Jurkat, Clone E6-1 (cell line): ENCODE measurements at regions not wholly inside any gene's neighbourhood (a gene's known extent, or its start where the extent isn't known, plus 50 kb on each side); places are given as distances from the start of the nearest gene placed in this dataset.
A peak's percentile ranks its signal among the peaks of the same experiment; 100 is the strongest.

Source experiments
- DNase-seq: peaks from one replicate; pipeline ENCODE4 v3.0.0-alpha.2; 2011; ENCODE audit warnings: low read depth, low spot score
- H3K4me3 ChIP-seq: 2 replicates; pipeline ENCODE4 v1.5.1; 2011; ENCODE audit warnings: mild to moderate bottlenecking, low read length, control low read depth, moderate library complexity

DNA sequence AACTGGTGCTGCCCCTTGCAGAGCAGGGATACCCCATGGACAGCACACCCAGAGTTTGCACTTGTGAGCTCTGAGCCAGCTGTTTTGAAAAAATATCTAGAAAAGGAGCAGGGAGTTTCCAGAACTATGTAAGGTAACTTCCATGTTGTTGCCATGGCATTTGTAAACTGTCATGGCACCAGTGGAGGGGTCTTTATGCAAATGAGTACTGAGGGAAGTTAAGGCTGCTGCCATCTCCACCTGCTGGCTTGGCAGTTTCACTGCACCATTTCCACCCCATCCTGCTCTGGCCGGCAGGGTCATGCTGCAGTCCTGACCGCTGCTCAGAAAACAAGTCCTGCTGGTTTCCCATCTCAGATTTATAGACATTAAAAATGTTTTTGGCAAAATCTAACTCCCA is 52.3 kb upstream of the SNTG2 start:
- DNase-seq: peak; percentile 46
- H3K4me3 ChIP-seq: no peak overlapping the region

DNA sequence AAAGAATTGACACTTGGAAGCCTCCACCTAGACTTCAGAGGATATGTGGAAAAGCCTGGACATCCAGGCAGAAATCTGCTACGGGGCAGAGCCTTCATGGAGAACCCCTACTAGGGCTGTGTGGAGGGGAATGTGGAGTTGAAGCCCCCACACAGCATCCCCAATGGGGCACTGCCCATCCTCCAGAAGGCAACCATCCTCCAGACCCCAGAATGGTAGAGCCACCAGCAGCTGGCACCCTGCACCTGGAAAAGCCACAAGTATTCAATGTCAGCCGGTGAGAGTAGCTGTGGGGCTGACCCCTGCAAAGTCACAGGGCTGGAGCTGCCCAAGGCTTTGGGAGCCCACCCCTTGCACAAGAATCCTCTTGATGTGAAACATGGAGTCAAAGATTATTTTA is 53.6 kb upstream of the SNTG2 start:
- H3K4me3 ChIP-seq: no peak overlapping the region
- no peak for DNase-seq

- DNase-seq: no peak
- no peak overlapping the region for H3K4me3 ChIP-seq
These were observed 57.3 kb upstream of the SNTG2 start for GRCh38 chr2:893311-893710.

- DNase-seq: no peak
- no peak overlapping the region for H3K4me3 ChIP-seq
These were observed 57.8 kb upstream of the SNTG2 start for GRCh38 chr2:892892-893291.

- no peak overlapping the region for H3K4me3 ChIP-seq
- DNase-seq: peak; percentile 74
These were observed 58.2 kb upstream of the SNTG2 start for GRCh38 chr2:892401-892800.

DNA sequence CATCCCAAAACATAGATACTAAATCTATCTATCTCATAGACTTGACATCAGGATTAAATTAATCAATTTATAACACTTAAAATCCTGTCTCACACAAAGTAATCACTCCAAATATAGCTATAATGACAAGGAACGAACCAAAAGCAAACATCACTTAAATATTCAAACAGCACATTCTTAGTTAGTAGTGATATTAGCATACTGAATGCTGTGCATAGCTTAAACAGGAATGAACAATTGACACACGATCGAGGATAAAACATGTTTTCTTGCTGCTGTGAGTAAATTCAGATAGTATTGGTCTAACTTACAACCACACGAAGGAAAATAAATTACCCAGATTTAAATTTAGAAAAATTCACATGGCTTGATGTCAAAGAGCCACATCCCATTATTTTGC is 58.9 kb upstream of the SNTG2 start:
- no peak overlapping the region for H3K4me3 ChIP-seq
- no peak for DNase-seq

DNA sequence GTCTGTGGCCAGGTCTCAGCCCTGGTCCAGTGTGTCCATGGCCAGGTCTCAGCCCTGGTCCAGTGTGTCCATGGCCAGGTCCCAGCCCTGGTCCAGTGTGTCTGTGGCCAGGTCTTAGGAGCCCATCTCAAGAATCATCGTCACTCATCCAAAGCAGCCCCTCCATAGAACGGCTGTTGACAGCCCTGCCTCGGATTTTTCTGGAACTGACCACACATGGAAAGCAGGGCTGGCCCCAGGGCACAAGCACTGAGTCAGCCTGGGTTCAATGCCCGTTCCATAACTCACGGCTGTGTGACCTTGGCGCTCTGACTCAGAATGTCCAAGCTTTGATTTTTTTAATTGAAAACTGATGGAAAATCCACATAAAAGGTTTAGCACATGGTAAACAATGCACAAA is 59.9 kb upstream of the SNTG2 start:
- DNase-seq: no peak
- no peak overlapping the region for H3K4me3 ChIP-seq

- DNase-seq: no peak
- no peak overlapping the region for H3K4me3 ChIP-seq
These were observed 60.4 kb upstream of the SNTG2 start for GRCh38 chr2:890214-890613.

GRCh38 chr2:888906-889566 is 61.6 kb upstream of the SNTG2 start:
- H3K4me3 ChIP-seq: no peak overlapping the region
- DNase-seq: no peak

GRCh38 chr2:888211-888801 is 62.3 kb upstream of the SNTG2 start:
- no peak for DNase-seq
- H3K4me3 ChIP-seq: no peak overlapping the region

DNA sequence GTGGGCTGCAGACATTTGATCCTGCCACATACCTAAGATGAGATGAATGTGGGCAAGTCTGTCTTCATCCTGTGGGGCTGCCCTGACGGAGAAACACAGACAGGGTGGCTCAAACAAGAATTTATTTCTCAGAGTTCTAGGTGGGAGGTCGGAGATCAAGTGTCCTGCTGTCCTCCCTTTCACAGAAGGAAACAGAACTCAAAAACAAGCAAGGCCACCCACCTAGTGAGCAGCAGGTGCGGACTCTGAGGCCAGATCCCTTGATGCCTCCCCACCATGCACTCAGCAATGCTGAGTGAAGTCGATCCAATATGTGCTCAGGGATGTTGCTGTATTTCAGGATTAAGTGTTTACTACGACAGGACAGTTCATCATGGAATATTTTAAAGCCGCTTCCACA is 63.0 kb upstream of the SNTG2 start:
- no peak for DNase-seq
- no peak overlapping the region for H3K4me3 ChIP-seq

DNA sequence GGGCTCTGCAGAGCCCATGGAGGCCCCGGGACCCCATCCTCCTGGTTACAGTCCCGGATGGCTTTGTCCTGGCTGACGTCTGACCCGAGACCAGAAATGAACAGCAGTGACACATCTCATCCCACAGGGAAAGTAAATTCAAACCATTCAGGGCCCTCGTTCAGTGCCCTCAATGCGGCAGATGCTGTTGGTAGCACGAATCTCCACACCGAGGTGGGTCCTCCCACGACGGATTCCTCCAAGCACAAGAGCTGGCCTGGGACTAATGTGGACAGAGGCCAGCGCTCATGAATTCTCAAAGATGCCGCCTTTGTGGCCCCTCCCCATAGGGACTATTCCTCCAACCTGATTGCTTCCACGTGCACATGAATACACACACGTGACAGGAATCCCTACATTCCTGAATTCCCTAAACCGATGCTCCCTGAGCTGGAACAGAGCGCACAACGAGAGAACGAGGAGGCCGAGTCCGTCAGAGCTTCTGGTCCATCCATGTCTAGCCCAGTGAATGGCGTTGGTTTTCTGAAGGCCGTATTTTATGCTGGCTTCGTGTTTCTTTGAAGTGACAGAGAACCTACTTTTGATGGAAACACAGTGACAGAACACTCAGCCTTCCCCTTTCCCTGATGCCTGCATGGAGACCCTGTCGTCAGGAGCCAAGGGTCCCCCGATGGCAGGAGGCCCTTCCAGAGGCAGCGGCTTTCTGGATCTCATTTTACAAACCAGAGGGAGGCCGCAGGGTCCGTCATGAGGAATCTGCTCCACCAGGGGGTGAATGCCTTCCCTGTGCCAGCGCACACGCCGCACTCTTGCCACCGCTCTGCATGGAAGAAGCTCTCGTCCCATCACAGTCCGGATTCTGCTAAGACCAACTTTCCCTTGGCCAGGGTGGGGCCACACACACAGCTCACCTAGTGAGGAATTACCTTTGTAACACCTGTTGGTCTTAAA is 64.3 kb upstream of the SNTG2 start:
- DNase-seq: no peak
- H3K4me3 ChIP-seq: no peak overlapping the region

- no peak for DNase-seq
These were observed 65.2 kb upstream of the SNTG2 start for GRCh38 chr2:885230-886071.

DNA sequence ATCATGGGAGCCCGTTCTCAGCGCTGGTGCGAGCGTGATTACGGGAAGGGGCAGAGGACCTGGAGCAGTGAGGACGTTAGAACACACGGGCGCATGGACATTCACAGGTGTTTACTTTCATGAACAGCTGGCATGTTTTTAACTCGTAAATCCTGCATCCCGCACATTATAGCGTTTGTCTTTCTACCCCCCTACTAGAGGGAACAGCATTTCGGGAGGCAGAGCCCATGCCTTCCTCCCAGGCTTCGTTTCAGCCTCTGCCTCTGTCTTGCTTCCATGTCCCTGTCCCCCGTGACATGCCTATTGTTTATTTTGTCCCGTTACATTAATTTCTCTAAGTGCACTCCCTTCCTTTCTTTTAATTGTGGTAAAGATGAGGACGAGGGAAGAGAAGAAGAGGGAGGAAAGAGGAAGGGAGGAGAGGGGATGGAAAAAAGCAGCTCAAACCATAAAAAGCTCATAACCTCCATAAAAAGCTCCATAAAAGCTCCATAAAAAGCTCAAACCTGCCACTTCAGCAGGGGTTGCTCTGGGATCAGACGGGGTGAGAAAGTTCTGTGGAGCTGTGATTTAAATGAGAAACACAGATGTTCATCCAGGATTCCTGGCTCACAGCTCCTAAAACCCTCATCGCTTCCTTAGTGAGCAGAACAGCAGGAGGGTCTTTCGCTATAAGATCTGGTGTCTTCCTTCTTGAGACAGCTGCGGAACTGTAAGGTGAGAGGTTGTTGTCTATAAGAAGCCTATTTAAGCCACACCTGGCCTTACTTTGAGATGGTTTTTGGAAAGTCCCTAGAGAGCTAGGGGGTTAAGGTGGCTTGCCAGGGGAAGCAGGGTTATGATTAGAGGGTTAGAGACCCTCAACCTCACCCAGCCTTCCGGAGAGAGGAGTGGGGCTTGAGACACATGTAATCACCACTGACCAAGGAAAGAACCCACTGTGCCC is 66.6 kb upstream of the SNTG2 start:
- DNase-seq: no peak

More at GRCh38 chr2:885230-886071, 65.2 kb upstream of the SNTG2 start:
- H3K4me3 ChIP-seq: no peak overlapping the region

DNA sequence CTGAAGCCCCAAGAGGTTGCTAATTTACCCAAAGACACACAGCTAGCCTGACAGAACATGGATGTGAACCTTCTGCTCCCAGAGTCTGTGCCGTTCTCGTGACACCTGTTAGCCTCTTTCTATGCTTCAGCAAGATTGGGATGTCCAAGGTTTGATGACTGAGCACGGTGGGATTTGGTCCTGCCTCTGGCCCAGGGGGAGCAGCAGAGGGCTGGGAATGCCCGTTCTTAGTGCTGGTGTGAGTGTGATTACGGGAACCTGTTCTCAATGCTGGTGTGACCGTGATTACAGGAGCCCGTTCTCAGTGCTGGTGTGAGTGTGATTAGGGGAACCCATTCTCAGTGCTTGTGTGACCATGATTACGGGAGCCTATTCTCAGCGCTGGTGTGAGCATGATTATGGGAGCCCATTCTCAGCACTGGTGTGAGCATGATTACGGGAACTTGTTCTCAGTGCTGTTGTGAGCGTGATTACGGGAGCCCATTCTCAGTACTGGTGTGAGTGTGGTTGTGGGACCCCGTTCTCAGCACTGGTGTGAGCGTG is 67.3 kb upstream of the SNTG2 start:
- DNase-seq: no peak
- H3K4me3 ChIP-seq: no peak overlapping the region

More for the DNA sequence above, 66.6 kb upstream of the SNTG2 start:
- no peak overlapping the region for H3K4me3 ChIP-seq

DNA sequence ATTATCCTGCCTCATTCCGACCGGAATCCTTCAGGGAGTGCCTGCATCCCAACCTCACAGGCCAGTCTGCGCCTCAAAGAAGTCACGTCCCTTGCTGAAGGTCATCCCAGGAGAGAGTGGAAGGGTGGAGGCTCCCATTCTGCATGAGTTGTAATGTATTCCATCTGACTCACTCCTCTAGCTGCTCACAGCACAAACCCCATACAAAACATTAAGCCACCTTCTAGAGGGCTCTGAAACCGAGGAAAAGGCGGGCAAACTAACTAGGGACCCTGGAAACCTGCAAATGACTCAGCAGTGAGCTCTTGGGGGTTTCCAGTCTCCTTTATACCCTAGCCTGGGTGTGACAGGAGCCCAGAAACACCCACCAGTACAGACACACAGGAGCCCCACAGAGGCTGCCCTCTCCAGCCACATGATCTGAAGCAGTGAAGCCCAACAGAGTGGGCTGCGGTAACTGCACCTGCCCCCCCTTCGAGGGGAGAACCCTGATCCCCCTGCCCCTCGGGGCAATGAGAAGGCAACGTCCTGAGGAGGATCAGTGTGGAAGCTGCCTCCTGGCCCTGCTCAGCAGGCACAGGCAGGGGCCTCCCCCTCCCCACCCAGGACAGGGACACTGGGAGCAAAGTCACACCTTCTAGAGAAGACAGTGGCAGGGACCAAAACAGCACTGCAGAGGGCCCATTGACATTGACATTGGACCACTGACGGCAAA is 69.3 kb upstream of the SNTG2 start:
- no peak for DNase-seq
- H3K4me3 ChIP-seq: no peak overlapping the region

DNA sequence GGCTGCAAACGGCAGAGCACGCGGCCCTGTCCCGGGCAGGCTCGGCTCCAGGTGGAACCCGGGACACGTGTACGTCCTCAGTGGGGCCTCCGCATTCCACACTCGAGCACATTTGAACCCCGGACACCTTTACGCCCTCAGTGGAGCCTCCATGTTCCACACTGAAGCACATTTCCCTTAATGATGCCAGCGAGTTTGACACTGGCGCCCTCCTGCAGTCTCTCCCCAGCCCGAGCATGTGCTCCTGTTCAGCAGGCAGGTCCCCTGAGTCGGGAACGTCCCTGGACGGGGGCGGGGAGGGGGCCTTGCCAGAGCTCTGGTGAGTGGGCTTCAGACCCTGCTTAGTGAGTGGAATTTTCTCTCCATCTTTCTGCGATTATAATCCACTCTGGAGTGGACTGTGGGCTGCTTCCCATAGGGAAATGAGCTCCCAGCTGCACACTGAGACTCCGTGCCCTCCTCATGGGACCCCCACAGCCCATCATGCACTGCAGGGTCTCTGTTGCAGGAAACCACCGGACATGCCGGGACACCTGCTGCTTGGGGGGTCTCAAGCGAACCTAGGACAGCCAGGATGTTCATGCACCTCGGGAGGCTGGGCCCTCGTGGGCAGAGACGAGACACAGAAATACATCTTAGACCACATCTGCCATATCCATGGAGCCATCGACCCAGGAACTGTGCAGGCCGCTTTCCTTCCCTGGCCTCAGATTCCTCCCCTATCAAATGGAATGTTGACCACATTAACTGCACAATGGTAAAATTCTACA is 70.3 kb upstream of the SNTG2 start:
- DNase-seq: no peak
- H3K4me3 ChIP-seq: no peak overlapping the region
